ENCODE measurements at regions not wholly inside any gene's neighbourhood (a gene's known extent, or its start where the extent isn't known, plus 50 kb on each side); places are given as distances from the start of the nearest gene placed in this dataset.

- WGBS, 2 donors = 67% methylated on average over 7 of the region's 7 CpGs
- Histone ChIP-seq H3K4me3 (no peak overlapping the region), H3K36me3 (no peaks in the 10 kb centered on the region), H3K4me1 (peaks cover 0 to 17% (median 3%) of the 10 kb centered on the region in 4 donors), H3K9me3 (no peaks in the 10 kb centered on the region), H3K27ac (no peak overlapping the region), H3K27me3 (no peaks in the 10 kb centered on the region)
- no peak for TF ChIP-seq POLR2A (IDR thresholded peaks at IDR 0.05)
- no peak for TF ChIP-seq EP300 (IDR thresholded peaks at IDR 0.05)
- TF ChIP-seq CTCF (IDR thresholded peaks at IDR 0.05) = no peak
- no peak for DNase-seq (ENCODE audit: low spot score in 2 of 2)
Measured at GRCh38 chr6:11384531-11385309, 152.3 kb upstream of the NEDD9 start.

- peak in 1 of 2 donors; percentile 31 for DNase-seq (ENCODE audit: low spot score in 2 of 2)
- Histone ChIP-seq H3K36me3 (no peaks in the 10 kb centered on the region), H3K27me3 (no peaks in the 10 kb centered on the region), H3K9me3 (no peaks in the 10 kb centered on the region), H3K27ac (peak overlapping the region in 2 of 4 donors; percentile 40 to 60), H3K4me3 (peak overlapping the region in 2 of 4 donors; percentile 19 to 35), H3K4me1 (peaks cover 0 to 17% (median 3%) of the 10 kb centered on the region in 4 donors)
- TF ChIP-seq EP300 (IDR thresholded peaks at IDR 0.05) = peak in 1 of 2 donors; percentile 52
- TF ChIP-seq CTCF (IDR thresholded peaks at IDR 0.05) = no peak
- TF ChIP-seq POLR2A (IDR thresholded peaks at IDR 0.05) = no peak
- 83 to 88% methylated on average over 12 to 13 of the region's 13 CpGs for WGBS, 2 donors
Measured at GRCh38 chr6:11381801-11382513, 149.5 kb upstream of the NEDD9 start.

- H3K9me3 ChIP-seq = no peaks in the 10 kb centered on the region
- H3K4me3 ChIP-seq = peak overlapping the region in 1 of 4 donors; percentile 35
- H3K27ac ChIP-seq = no peak overlapping the region
- no peak for DNase-seq (ENCODE audit: low spot score in 2 of 2)
- TF ChIP-seq POLR2A (IDR thresholded peaks at IDR 0.05) (no peak), EP300 (IDR thresholded peaks at IDR 0.05) (no peak), CTCF (IDR thresholded peaks at IDR 0.05) (no peak)
- peaks cover 0 to 17% (median 3%) of the 10 kb centered on the region in 4 donors for H3K4me1 ChIP-seq
- WGBS, 2 donors = 89 to 90% methylated on average over 12 of the region's 12 CpGs
- H3K27me3 ChIP-seq = no peaks in the 10 kb centered on the region
- no peaks in the 10 kb centered on the region for H3K36me3 ChIP-seq
Measured at GRCh38 chr6:11380969-11381744, 148.7 kb upstream of the NEDD9 start.

GRCh38 chr6:11380549-11380948 is 148.1 kb upstream of the NEDD9 start:
- Histone ChIP-seq H3K36me3 (no peaks in the 10 kb centered on the region), H3K9me3 (no peaks in the 10 kb centered on the region), H3K4me1 (peaks cover 0 to 17% (median 3%) of the 10 kb centered on the region in 4 donors), H3K27me3 (no peaks in the 10 kb centered on the region), H3K4me3 (no peak overlapping the region), H3K27ac (no peak overlapping the region)
- TF ChIP-seq POLR2A (IDR thresholded peaks at IDR 0.05) = no peak
- TF ChIP-seq CTCF (IDR thresholded peaks at IDR 0.05) = no peak
- no peak for TF ChIP-seq EP300 (IDR thresholded peaks at IDR 0.05)
- 74 to 89% methylated on average over 7 of the region's 7 CpGs for WGBS, 2 donors
- no peak for DNase-seq (ENCODE audit: low spot score in 2 of 2)
